A172 (cell line): ENCODE measurements at regions not wholly inside any gene's neighbourhood (a gene's known extent, or its start where the extent isn't known, plus 50 kb on each side); places are given as distances from the start of the nearest gene placed in this dataset.
"Not testable (repeated sequence)": the region's sequence is repeated elsewhere in the genome, so short reads cannot be mapped to it uniquely, and the experiment has no call there.

Source experiments
- DNase-seq: peaks from one replicate; pipeline ENCODE4 v3.0.0-alpha.2; 2015; ENCODE audit warnings: low spot score

DNA sequence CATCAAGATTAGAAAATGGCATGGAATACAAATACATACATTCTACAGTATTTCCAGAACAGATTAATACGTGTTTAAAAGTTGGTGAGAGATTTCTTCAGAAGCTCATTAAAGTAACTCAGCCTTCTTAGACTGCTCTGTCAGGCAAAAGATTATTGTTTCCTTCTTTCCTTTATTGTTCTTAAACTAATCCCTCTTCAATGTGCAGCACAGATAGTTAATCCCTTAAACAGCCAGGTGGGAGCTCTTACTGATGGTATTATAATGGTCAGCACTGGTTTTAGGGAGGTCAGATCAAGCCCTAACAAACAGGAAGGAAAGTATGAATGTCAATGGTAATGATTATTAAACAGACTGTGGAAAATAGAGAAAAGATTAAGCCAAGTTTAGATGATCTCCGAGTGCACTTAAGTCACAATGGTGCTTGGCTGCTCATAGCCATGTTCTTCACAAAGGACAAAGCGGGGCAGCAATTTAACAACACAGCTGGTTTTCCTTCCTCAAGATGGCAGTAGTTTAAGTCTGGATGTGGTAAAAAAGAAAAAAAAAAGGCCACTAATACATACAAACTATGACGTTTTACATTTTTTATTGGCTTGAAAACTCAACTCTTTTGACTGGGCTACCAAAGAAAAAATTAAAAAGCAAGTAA lies 992.6 kb downstream of the PCDH9 start:
- no peak for DNase-seq

DNA sequence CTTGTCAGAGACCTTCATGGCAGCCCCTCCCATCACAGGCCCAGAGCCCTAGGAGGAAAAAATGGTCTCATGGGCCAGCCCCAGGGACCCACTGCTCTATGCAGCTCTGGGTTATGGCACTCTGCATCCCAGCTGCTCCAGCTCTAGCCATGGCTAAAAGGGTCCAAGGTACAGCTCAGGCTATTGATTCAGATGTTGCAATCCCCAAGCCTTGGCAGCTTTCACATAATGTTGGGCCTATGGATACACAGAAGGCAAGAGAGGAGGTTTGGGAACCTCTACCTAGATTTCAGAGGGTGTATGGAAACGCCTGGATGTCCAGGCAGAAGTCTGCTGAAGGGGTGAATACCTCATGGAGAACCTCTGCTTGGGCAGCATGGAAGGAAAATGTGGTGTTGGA lies 996.0 kb downstream of the PCDH9 start:
- no peak for DNase-seq

DNA sequence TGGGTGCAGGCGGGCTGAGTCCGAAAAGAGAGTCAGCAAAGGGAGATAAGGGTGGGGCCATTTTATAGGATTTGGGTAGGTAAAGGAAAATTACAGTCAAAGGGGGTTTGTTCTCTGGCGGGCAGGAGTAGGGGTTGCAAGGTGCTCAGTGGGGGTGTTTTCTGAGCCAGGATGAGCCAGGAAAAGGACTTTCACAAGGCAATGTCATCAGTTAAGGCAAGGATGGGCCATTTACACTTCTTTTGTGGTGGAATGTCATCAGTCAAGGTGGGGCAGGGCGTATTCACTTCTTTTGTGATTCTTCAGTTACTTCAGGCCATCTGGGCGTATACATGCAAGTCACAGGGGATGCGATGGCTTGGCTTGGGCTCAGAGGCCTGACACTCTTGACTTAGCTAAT lies 998.2 kb downstream of the PCDH9 start:
- DNase-seq = not testable (repeated sequence)

DNA sequence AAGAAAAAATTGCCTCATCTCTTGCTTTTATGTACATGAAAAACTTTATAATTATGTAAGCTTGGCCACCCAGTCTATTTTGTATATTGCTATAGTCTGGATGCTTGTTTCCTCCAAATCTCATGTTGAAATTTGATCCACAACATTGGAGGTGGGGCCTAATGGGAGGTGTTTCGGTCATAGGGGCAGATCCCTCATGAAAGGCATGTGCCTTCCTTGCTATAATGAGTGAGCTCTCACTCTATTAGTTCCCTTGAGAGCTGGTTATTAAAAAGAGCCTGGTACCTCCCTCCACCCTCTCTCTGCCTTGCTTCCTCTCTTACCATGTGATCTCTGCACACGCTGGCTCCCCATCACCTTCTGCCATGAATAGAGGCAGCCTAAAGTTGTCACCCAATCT lies 1005.1 kb downstream of the PCDH9 start:
- no peak for DNase-seq

DNA sequence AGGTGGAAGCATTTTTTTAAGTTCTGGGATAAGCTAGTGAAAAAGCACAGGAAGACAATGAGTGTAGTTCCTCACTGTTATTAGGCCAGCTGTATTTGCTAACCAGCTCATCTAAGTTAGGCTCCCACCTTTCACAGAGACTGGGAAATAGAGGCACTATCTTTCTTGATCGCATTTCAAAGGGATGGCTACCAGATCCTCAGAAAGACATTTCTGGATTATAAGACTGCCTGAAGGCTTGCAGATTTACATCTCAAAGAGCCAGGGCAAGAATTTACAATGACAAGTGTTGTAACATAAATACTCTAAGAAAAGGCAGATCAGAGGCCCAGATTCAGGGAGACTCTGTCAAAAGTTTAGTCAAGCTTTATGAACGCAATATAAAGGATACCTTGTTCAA lies 1005.5 kb downstream of the PCDH9 start:
- DNase-seq = no peak

DNA sequence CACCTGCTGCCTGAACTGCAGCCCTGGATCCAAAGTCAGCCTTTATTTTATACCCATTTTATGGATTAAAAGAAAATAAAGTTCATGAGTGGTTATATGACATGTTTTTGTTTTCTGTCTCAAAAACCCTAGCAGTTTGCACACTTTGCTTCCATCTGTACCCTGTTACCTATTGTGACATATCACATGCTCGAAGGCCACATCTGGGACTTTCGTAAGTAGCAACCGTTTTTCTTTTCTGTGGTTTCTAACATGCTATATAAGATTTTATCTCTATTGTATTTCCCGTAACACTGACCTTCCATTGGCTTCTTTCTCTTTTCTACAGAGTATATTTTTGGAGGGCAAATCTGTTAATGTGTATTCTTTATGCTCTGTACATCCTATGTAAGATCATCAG lies 1007.2 kb downstream of the PCDH9 start:
- DNase-seq = no peak

DNA sequence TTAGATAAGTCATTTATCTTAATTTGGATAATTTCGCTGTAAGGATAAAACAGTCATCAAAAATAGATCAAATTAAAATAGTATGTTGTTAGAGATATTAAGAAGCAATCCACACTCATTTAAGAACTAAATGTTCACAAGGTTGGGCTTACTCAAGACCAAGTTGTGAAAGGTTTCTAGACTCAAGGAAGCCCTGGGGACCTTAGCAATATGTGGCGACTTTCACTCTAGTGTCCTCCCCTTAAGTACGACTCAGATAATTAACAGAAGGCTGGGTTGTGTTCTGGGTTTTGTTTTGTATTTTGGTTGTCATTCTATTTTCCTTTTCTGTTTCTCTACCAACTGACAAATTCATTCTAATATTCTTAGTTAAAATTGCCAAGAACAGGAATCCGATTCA lies 1008.0 kb downstream of the PCDH9 start:
- DNase-seq = no peak

DNA sequence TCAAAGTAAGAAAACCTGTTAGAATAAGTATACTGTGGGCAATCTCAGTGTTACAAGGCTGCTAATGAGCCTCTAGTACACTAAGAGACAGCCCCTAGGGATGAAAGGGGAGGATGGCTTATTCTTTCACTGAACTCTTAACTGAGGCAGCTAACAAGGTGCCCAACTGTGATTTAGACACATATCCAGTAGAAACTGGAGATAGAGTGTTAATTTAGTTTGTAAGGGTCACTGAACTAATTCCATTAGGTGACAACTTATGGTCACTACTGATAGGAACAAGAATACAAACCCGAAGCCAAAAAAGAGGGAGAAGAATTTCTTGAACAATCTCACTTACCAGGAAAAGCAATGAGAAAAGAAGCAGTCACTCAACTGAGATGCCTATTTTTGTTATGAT lies 1010.6 kb downstream of the PCDH9 start:
- DNase-seq = no peak

DNA sequence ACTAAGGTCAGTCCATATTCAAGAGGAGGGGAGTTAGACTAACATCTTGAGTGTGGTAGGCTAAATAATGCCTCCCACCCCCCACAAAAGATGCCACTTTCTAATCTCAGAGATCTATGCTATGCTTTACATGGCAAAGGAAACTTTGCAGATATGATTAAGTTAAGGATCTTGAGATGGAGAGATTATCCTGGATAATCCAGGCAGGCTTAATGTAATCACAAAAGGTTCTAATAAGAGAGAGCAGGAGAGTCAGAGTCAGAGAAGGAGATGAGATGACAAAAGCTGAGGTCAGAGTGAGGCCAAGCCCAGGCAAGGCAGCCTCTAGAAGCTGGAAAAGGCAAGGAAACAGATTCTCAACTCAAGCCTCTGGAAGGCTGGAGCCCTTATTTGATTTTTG lies 1011.6 kb downstream of the PCDH9 start:
- DNase-seq = no peak

DNA sequence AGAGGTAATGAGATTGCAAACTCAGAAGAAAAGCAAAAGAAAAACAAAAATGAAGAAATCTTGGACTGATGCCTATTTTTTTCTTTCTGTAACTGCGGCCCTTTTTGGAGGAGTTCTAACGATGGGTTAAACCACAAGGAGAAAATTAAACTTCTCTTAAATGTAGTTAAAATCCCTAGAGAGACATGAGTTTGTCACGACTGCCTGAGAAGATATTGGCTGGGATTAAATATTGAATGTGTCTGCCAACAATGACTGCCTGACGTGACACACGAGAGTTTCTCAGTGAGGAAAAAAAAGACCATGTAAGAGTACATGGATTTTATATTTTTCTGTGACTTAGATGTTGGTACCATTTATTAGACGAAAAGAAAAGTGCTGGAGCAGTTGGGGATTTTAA lies 1013.4 kb downstream of the PCDH9 start:
- DNase-seq = no peak

DNA sequence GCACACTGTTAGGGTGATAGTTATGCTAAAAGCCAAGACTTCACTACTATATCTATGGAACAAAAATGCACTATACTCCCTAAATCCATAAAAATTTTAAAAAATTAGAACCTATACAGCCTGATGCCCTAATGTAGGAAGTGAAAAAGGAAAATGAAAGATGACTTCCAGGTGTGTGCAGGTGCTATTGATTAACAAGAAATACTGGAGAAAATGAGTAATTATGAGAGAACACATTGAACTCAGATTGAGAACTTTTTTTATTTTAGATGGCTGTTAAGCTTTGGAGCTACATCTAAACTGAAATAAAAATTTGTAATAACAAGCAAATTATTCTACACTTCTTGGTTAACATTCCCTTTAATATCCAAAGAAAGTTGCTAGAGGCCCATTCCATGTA lies 1015.7 kb downstream of the PCDH9 start:
- DNase-seq = no peak

DNA sequence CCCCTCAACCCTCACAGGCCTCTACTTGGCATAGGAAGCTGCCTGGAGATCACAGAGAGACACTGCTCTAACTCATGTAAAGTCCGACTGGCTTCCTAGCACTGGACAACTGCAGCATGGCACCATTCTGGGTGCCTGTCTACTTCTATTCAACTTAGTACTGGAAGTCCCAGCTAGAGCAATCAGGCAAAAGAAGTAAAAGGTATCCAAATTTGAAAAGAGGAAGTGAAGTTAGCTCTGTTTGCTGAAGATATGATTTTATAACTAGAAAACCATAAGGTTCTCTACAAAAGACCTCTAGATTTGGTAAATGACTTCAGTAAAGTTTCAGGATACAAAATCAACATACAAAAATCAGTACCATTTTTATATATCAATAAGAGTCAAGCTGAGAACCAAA lies 1017.6 kb downstream of the PCDH9 start:
- no peak for DNase-seq

DNA sequence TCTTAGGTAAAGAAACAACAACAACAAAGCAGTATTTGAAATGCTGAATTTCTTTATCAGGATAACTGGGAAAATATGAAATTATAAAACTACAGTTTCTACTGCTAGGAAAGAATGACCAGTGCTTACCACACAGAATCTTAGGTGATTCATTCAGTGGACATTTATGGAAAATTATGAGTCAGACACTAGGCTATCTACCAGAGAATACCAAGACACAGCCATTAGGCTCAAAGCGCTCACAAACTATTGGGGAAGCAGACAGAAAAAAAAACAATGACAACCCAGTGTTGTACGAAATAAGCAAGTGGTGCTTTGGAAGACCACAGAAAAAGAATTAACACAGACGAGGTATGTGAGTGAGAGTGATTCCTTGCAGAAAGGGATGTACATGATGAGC lies 1019.5 kb downstream of the PCDH9 start:
- DNase-seq = peak; percentile 77

DNA sequence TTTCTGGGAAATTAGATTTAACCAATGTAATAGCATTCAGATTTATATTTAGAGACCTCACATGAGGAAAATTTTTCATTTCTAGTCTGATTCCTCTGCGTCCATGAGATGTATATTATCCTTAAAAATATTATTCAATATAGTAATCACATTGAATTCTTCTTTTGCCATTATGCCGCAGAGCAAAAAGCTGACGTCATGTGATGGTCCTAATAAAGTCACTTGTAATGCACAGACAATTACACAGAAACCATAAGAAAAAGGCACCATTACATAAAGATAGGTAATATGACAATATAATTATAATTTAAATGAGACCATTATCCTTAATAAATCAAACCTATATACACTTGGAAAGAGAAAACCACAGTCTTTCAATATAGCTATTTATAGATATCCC lies 1021.5 kb downstream of the PCDH9 start:
- DNase-seq = no peak

DNA sequence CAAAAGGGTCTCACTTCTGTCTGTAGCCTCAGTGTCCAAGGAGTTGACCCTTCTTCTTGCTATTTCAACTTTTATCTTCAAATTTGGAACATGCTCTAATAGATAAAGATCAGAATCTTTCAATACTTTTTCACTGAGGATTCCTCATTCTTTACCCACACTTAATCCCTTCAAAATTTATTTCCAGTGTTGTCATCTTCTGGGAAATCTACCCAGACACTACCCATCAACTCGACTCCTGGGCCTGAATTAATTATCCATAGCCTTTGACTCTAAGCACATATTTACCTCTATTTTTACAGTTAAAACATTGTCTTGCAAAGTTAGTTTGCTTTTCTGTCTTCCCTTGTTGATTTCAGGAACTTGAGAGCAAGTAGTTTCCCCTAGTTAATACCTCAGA lies 1022.5 kb downstream of the PCDH9 start:
- no peak for DNase-seq

DNA sequence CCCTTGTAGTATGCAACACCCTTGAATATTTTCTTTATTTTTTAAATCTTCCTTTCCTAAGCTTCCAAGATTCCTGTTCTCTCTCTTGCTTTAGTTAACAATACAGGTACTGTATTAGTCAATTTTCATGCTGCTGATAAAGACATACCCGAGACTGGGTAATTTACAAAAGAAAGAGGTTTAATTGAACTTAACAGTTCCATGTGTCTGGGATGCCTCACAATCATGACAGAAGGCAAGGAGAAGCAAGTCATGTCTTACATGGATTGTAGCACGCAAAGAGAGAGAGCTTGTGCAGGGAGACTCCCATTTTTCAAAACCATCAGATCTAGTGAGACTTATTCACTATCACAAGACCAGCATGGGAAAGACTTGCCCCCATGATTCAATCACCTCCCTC lies 1024.3 kb downstream of the PCDH9 start:
- DNase-seq = no peak

DNA sequence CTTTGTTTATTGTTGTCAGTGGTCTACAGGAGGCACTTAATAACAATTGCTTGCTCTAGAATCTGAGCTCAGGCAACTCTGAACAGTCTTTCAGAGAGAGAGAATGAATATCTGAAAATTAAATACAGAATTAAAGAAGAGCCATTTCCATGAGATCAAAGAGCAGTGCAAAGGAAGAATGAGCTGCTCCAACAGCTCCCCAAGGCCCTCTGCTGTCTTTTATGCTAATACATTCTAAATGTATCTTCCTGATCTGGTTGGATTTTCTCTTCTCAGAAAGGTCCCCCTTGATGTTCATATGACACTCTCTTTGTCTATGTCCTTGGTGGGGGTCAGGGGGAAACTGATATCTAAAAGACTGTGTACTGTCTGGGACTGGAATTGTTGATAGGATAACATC lies 1029.6 kb downstream of the PCDH9 start:
- DNase-seq = no peak

DNA sequence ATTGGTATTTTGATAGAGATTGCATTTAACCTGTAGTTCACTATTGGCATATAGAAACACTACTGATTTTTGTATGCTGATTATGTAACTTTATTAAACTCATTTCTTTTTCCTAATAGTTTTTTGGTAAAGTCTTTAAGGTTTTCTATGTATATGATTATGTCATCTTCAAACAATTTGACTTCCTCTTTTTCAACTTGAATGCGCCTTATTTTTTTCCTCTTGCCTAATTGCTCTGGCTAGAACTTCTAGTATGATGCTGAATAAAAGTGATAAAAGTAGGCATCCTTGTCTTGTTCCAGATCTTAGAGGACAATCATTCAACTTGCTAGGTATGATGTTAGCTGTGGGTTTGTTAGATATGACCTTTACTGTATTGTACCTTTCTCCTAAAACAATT lies 1034.9 kb downstream of the PCDH9 start:
- no peak for DNase-seq

DNA sequence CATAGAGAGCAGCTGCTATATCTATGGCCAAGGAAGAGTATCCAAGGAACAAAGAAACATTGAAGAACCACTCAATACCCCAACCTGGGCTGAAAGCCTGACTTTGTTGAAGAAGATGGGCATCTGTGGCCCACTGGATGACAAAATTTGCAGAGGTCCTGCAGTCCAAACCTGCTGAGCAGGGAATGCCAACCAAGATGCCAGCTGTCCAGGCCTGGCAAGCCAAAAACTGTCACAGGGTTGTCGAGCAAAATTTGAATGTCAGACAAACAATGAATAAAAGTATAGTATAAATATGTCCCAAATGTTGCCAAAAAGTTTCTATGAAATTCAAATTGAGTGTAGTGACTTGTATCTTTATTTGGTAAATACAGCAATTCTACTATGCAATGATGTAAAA lies 1040.2 kb downstream of the PCDH9 start:
- DNase-seq = no peak

DNA sequence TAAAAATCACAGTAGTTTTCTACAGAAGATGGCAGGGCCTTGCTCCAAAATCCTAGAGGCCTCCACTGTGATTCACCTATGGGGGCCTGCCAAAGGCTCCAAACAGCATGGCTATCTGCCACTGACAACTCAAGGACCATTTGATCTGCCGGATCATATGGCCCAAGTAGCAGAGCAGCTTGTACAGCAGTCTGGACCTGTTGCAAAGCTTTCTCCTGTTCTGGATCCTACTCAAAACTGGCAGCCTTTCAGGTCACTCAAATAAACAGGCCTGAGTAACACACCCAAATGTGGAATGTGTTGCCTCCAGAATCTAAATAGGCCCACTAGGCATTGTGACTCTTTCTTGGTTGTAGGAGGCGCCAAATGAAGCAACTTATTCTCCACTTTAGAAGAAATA lies 1049.3 kb downstream of the PCDH9 start:
- DNase-seq = no peak

DNA sequence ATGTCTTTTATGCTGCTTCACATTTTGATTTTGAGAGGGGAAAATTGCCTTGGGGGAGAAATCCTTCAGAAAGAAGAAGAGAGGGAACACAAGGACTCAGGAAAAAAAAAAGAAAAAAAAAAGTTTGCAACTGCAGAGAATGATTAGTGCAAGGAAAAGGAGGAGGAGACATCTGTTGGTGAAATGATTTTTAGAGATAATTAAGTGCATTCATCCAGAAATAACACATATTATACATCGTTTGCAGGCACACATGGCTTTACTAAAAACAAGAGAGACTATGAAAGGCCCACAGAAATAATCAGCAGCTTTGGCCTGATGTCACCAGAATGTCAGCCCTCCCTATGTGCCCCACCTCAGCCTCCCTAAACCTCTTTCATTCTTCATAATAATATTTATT lies 1058.2 kb downstream of the PCDH9 start:
- no peak for DNase-seq

DNA sequence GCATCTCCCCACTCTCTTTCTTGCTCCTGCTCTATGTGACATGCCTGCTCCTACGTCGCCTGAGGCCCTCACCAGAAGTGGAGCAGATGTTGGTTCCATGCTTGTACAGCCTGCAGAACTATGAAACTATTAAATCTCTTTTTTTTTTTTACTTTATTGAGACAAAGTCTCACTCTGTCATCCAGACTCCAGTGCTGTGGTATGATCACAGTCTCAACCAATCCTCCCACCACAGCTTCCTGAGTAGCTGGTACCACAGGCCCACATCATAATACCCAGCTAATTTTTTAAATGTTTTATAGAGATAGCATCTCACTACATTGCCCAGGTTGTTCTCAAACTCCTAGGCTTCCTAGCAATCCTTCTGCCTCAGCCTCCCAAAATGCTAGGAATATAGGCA lies 1067.7 kb downstream of the PCDH9 start:
- no peak for DNase-seq

DNA sequence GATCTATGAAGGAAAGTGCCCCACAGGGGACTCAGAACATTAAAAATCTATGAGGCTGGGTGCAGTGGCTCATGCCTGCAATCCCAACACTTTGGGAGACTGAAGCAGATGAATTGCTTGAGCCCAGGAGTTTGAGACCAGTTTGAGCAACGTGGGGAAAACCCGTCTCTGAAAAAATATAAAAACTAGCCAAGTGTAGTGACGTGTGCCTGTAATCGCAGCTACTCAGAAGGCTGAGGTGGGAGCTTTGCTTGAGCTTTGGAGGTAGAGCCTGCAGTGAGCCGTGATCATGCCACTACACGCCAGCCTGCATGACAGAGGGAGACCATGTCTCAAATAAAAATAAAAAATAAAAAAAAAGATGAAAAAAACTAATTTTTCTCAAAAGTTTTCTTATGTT lies 1070.6 kb downstream of the PCDH9 start:
- no peak for DNase-seq

DNA sequence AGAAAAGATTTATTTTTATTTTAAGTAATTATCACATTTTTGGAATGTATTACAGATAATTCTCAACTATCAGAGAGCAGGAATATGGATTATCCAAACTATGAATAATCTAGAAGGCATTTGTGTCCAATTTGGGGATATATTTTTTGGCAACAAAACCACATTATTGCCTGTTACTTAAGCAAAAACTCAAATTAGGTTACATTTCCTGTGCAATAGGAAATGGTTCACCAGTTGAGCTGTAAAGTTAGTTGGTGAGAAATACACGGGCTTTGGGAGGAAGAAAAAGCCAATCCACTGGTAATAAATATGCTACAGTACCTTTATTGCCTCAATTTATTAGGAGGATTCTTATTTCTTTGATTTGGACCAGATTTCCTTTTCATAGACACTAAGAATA lies 1075.2 kb downstream of the PCDH9 start:
- DNase-seq = no peak

DNA sequence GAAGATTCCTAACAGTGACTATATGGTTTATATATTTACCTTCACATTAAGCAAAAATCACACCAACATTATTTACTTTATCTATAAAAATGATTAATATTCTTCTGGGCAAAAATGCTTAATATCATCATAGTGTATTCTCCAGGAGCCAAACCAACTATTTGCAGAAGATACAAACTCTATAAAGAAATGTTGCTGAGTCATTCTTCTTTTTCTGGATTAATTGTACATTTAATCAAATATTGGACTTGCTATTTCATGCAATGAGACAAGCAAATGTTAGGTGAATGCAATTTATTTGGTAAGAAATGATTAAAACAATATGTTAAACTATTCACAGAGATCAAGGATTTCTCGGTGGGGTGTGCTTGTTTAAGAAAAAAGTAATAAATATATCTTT lies 1075.8 kb downstream of the PCDH9 start:
- no peak for DNase-seq
